ENCODE measurements at regions not wholly inside any gene's neighbourhood (a gene's known extent, or its start where the extent isn't known, plus 50 kb on each side); places are given as distances from the start of the nearest gene placed in this dataset.

DNA sequence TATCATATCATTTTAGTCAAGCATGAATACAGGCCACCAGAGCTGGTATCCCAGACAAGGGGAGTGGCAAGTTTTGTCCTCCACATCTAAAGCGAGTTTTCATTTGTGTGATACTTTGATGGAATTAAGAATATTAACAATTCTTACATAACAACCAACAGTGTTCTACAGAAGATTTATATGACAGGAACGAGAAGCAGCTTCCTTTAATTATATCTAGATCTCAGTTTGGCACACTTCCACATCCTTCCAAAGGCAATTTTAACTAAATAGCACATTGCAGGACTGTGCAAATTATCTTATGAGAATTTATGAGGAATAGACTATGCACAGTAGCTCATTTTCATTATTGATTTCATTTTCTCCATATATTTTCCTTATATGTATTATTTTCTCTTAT lies 121.2 kb upstream of the GUCY1A1 start:
- no peak for DNase-seq (ENCODE audit: low read depth)
- TF ChIP-seq, protein P1, sequence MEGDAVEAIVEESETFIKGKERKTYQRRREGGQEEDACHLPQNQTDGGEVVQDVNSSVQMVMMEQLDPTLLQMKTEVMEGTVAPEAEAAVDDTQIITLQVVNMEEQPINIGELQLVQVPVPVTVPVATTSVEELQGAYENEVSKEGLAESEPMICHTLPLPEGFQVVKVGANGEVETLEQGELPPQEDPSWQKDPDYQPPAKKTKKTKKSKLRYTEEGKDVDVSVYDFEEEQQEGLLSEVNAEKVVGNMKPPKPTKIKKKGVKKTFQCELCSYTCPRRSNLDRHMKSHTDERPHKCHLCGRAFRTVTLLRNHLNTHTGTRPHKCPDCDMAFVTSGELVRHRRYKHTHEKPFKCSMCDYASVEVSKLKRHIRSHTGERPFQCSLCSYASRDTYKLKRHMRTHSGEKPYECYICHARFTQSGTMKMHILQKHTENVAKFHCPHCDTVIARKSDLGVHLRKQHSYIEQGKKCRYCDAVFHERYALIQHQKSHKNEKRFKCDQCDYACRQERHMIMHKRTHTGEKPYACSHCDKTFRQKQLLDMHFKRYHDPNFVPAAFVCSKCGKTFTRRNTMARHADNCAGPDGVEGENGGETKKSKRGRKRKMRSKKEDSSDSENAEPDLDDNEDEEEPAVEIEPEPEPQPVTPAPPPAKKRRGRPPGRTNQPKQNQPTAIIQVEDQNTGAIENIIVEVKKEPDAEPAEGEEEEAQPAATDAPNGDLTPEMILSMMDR (IDR thresholded peaks at IDR 0.05; ENCODE audit: low read depth, low read length, missing control alignments), result no peak
- no peak overlapping the region for H3K4me3 ChIP-seq (ENCODE audit: low read depth, low read length)
- in situ Hi-C loops (cut with HindIII; ENCODE audit: low sequenced_read_pairs), result no loop called here

DNA sequence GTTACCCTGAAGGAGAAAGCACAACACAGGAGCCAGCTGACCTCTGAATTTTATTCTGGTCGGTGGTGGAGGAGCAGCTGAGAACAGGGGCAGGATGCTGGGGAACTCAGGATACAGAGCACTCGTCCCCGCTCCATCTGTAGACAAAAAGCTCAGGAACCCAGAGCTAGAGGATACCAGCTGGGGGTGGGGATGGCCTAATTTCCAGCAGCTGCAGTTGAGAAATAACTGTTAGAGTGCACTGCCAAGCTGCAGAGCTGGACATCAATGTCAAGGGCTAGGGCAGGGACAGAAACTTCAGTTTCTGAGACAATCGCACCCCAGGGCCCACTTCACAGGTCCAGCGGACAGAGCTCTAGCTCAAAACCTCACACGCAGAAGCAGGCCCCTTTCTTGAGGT lies 122.1 kb upstream of the GUCY1A1 start:
- in situ Hi-C loops (cut with HindIII; ENCODE audit: low sequenced_read_pairs), result no loop called here
- H3K4me3 ChIP-seq (ENCODE audit: low read depth, low read length), result no peak overlapping the region
- TF ChIP-seq, protein P1 (IDR thresholded peaks at IDR 0.05; ENCODE audit: low read depth, low read length, missing control alignments), result no peak
- DNase-seq (ENCODE audit: low read depth), result no peak

DNA sequence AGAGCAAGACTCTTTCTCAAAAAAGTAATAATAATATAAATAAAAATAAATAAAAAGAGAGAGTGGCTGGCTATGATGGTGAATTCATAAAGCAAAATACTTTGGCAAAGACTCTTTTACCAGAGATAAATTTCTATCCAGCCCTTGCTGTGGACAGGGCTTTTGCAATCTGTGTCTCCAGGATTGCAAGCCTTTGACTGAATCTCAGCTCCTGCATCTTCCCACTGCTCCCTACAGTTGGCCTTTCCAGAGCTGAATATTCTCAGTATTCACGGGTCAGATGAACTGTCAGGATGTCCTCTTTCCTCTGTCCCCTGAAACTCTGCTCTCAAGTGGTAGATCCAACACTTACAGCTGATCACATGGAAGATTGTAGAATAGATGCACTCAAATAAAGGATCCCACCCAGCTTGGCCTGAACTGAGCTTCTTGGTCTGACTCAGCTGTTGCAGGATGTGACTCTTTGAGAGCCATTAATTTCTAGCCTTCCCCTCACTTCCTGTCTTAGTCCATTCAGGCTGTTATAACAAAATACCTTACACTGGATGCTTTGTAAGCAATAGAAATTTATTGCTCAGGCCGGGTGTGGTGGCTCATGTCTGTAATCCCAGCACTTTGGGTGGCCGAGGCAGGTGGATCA lies 123.4 kb upstream of the GUCY1A1 start:
- DNase-seq (ENCODE audit: low read depth), result no peak
- in situ Hi-C loops (cut with HindIII; ENCODE audit: low sequenced_read_pairs), result no loop called here

DNA sequence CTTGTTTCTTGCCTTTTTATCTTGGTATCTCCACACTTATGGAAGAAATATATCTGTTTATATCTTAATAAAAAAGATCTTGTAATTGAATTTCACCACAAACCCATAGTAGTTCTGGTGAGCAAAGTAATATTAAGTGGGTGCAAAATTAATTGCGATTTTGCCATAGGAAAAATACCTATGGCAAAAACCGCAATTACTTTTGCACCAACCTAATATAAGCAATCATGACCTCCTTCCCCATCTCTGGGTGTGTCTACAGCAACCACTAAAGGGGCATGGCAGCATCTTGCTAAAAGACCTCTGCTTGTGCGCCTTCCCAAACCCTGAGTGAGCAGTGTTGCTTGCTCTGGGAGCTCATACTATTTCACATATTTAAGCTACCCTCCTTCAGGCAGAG lies 124.2 kb upstream of the GUCY1A1 start:
- DNase-seq (ENCODE audit: low read depth), result no peak
- TF ChIP-seq, protein P1 (IDR thresholded peaks at IDR 0.05; ENCODE audit: low read depth, low read length, missing control alignments), result no peak
- in situ Hi-C loops (cut with HindIII; ENCODE audit: low sequenced_read_pairs), result no loop called here
- no peak overlapping the region for H3K4me3 ChIP-seq (ENCODE audit: low read depth, low read length)

More for the DNA sequence above, 123.4 kb upstream of the GUCY1A1 start:
- no peak overlapping the region for H3K4me3 ChIP-seq (ENCODE audit: low read depth, low read length)
- TF ChIP-seq, protein P1 (IDR thresholded peaks at IDR 0.05; ENCODE audit: low read depth, low read length, missing control alignments), result no peak

DNA sequence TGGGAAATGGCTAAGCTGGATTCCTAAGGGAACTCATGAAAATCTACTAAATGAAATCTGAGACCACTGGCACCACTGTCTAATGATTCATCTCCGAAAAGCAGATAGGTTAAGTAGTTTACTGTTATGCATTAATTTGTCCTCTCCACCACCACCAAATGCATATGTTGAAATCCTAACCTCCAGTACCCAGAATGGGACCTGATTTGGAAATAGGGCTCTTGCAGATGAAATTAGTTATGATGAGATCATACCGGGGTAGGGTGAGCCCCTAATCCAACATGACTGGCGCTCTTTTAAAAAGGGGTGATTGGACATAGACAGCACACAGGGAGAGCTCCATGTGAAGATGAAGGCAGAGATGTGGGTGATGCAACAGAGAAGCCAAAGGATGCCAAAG lies 124.9 kb upstream of the GUCY1A1 start:
- no peak overlapping the region for H3K4me3 ChIP-seq (ENCODE audit: low read depth, low read length)
- in situ Hi-C loops (cut with HindIII; ENCODE audit: low sequenced_read_pairs), result no loop called here
- DNase-seq (ENCODE audit: low read depth), result no peak
- TF ChIP-seq, protein P1 (IDR thresholded peaks at IDR 0.05; ENCODE audit: low read depth, low read length, missing control alignments), result no peak

DNA sequence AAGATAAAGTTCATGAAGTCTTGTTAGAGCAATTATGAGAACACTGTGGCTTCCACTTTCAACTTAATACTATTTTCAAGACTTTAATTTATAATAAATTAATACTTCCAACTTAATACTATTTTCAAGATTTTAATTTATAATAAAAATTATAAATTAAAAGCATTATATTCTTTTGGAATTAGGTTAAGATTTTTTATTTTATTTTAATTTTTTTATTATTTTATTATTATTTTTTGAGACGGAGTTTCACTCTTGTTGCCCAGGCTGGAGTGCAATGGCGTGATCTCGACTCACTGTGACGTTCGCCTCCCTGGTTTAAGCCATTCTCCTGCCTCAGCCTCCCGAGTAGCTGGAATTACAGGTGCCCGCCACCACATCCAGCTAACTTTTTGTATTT lies 126.0 kb upstream of the GUCY1A1 start:
- in situ Hi-C loops (cut with HindIII; ENCODE audit: low sequenced_read_pairs), result no loop called here
- no peak for DNase-seq (ENCODE audit: low read depth)
- TF ChIP-seq, protein P1 (IDR thresholded peaks at IDR 0.05; ENCODE audit: low read depth, low read length, missing control alignments), result no peak
- H3K4me3 ChIP-seq (ENCODE audit: low read depth, low read length), result no peak overlapping the region
